ENCODE measurements at regions not wholly inside any gene's neighbourhood (a gene's known extent, or its start where the extent isn't known, plus 50 kb on each side); places are given as distances from the start of the nearest gene placed in this dataset.

- Histone ChIP-seq H3K36me3 (ENCODE audit: control insufficient read depth, insufficient read depth, low read length) (no peaks in the 10 kb centered on the region), H3K9me3 (ENCODE audit: control insufficient read depth, insufficient read depth, low read length) (no peaks in the 10 kb centered on the region), H3K4me3 (ENCODE audit: low read length) (no peak overlapping the region), H3K4me1 (ENCODE audit: control insufficient read depth, insufficient read depth, low read length) (no peaks in the 10 kb centered on the region), H3K27me3 (ENCODE audit: control insufficient read depth, insufficient read depth, low read length) (no peaks in the 10 kb centered on the region), H3K27ac (ENCODE audit: low read length) (no peak overlapping the region)
- Mint-ChIP-seq H3K27ac (no peak overlapping the region), H3K4me1 (no peaks in the 10 kb centered on the region), H3K36me3 (no peaks in the 10 kb centered on the region), H3K27me3 (ENCODE audit: low read depth in 2 of 2) (no peaks in the 10 kb centered on the region), H3K4me3 (no peak overlapping the region), H3K9me3 (peaks cover 3% of the 10 kb centered on the region in 2 donors)
- DNase-seq (no peak), ATAC-seq (no peak)
- no peak for TF ChIP-seq CTCF (IDR thresholded peaks at IDR 0.05)
- WGBS (ENCODE audit: insufficient coverage), result 44% methylated on average over 1 of the region's 1 CpG
- intact Hi-C loops (cut with micrococcal nuclease), result no loop called here
Observed at GRCh38 chr18:56214706-56215105, 423.7 kb downstream of the TXNL1 start.

- H3K4me3 ChIP-seq (ENCODE audit: low read length), result no peak overlapping the region
- no peak overlapping the region for H3K27ac Mint-ChIP-seq
- no peak overlapping the region for H3K4me3 Mint-ChIP-seq
- H3K27ac ChIP-seq (ENCODE audit: low read length), result no peak overlapping the region
- H3K4me1 ChIP-seq (ENCODE audit: control insufficient read depth, insufficient read depth, low read length), result no peaks in the 10 kb centered on the region
- no peaks in the 10 kb centered on the region for H3K4me1 Mint-ChIP-seq
- H3K9me3 Mint-ChIP-seq, result peaks cover 3 to 4% of the 10 kb centered on the region in 2 donors
- no peaks in the 10 kb centered on the region for H3K36me3 Mint-ChIP-seq
- no peak for TF ChIP-seq CTCF (IDR thresholded peaks at IDR 0.05)
- DNase-seq (no peak), ATAC-seq (no peak)
- H3K9me3 ChIP-seq (ENCODE audit: control insufficient read depth, insufficient read depth, low read length), result no peaks in the 10 kb centered on the region
- no peaks in the 10 kb centered on the region for H3K27me3 ChIP-seq (ENCODE audit: control insufficient read depth, insufficient read depth, low read length)
- no peaks in the 10 kb centered on the region for H3K36me3 ChIP-seq (ENCODE audit: control insufficient read depth, insufficient read depth, low read length)
- H3K27me3 Mint-ChIP-seq (ENCODE audit: low read depth in 2 of 2), result no peaks in the 10 kb centered on the region
- intact Hi-C loops (cut with micrococcal nuclease), result no loop called here
- WGBS (ENCODE audit: insufficient coverage), result 82% methylated on average over 3 of the region's 3 CpGs
Observed at GRCh38 chr18:56210520-56210919, 427.9 kb downstream of the TXNL1 start.

- no peak overlapping the region for H3K27ac ChIP-seq (ENCODE audit: low read length)
- TF ChIP-seq CTCF (IDR thresholded peaks at IDR 0.05), result no peak
- H3K4me3 ChIP-seq (ENCODE audit: low read length), result no peak overlapping the region
- Mint-ChIP-seq H3K36me3 (no peaks in the 10 kb centered on the region), H3K9me3 (peaks cover 0 to 7% of the 10 kb centered on the region in 2 donors), H3K27me3 (ENCODE audit: low read depth in 2 of 2) (no peaks in the 10 kb centered on the region), H3K4me3 (no peak overlapping the region), H3K27ac (no peak overlapping the region), H3K4me1 (no peaks in the 10 kb centered on the region)
- DNase-seq (no peak), ATAC-seq (no peak)
- intact Hi-C loops (cut with micrococcal nuclease), result loop anchor here (10.0 kb wide), 1 partner anchor 63 kb away; no protein-coding TSS in a partner anchor
- H3K4me1 ChIP-seq (ENCODE audit: control insufficient read depth, insufficient read depth, low read length), result no peaks in the 10 kb centered on the region
- peaks cover 2% of the 10 kb centered on the region for H3K9me3 ChIP-seq (ENCODE audit: control insufficient read depth, insufficient read depth, low read length)
- H3K36me3 ChIP-seq (ENCODE audit: control insufficient read depth, insufficient read depth, low read length), result no peaks in the 10 kb centered on the region
- no peaks in the 10 kb centered on the region for H3K27me3 ChIP-seq (ENCODE audit: control insufficient read depth, insufficient read depth, low read length)
- WGBS (ENCODE audit: insufficient coverage), result 80% methylated on average over 6 of the region's 6 CpGs
Observed at GRCh38 chr18:56207989-56208388, 430.4 kb downstream of the TXNL1 start.

GRCh38 chr18:56204052-56204451, 434.3 kb downstream of the TXNL1 start:
- H3K27ac Mint-ChIP-seq, result no peak overlapping the region
- TF ChIP-seq CTCF (IDR thresholded peaks at IDR 0.05), result no peak
- Histone ChIP-seq H3K36me3 (ENCODE audit: control insufficient read depth, insufficient read depth, low read length) (no peaks in the 10 kb centered on the region), H3K4me1 (ENCODE audit: control insufficient read depth, insufficient read depth, low read length) (no peaks in the 10 kb centered on the region), H3K27ac (ENCODE audit: low read length) (no peak overlapping the region), H3K4me3 (ENCODE audit: low read length) (no peak overlapping the region), H3K9me3 (ENCODE audit: control insufficient read depth, insufficient read depth, low read length) (peaks cover 2% of the 10 kb centered on the region), H3K27me3 (ENCODE audit: control insufficient read depth, insufficient read depth, low read length) (no peaks in the 10 kb centered on the region)
- no peaks in the 10 kb centered on the region for H3K27me3 Mint-ChIP-seq (ENCODE audit: low read depth in 2 of 2)
- ATAC-seq (no peak), DNase-seq (no peak)
- no peak overlapping the region for H3K4me3 Mint-ChIP-seq
- intact Hi-C loops (cut with micrococcal nuclease), result loop anchor here (10.0 kb wide), 1 partner anchor 59 kb away; no protein-coding TSS in a partner anchor
- H3K9me3 Mint-ChIP-seq, result peaks cover 0 to 5% of the 10 kb centered on the region in 2 donors
- no peaks in the 10 kb centered on the region for H3K36me3 Mint-ChIP-seq
- no peaks in the 10 kb centered on the region for H3K4me1 Mint-ChIP-seq
